ENCODE measurements at regions not wholly inside any gene's neighbourhood (a gene's known extent, or its start where the extent isn't known, plus 50 kb on each side); places are given as distances from the start of the nearest gene placed in this dataset.

DNA sequence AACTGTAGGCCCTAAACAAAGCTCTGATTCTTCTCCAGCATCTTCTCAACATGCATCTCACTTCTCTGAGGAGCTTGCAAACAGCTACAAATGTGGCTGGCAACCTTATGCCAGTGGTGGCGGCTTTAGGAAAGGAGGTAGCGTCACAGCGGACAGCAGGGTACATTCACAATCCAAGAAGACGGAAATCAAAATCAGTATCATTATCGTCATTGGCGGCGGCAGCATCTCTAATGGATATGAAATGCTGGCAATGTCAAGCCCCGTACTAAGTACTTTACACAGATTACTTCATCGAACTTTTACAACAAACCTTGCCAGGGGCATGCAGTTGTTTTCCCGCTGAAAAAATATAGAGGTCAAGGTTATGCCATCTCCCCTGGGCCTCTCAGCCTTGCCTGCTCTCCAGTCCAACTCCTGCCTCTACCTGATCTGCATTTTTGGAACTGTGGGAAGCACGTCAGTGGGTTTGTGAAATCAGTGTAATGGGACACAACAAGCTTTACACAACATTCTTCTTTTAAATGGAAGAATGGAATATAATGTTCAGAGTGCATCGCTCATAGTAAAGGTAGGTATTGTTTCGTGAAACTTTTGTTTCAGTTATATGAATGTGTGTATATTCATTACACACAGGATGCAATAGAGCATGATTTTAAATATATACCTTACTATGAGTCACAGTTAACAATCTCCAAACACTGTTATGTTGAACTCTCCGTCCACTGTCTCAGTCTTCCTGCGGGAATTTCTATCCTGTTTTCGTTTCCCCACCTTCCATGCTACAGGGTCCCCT lies 152.9 kb downstream of the TTC32 start:
- no peak for TF ChIP-seq POLR2A (IDR thresholded peaks at IDR 0.05)
- TF ChIP-seq, protein P1, sequence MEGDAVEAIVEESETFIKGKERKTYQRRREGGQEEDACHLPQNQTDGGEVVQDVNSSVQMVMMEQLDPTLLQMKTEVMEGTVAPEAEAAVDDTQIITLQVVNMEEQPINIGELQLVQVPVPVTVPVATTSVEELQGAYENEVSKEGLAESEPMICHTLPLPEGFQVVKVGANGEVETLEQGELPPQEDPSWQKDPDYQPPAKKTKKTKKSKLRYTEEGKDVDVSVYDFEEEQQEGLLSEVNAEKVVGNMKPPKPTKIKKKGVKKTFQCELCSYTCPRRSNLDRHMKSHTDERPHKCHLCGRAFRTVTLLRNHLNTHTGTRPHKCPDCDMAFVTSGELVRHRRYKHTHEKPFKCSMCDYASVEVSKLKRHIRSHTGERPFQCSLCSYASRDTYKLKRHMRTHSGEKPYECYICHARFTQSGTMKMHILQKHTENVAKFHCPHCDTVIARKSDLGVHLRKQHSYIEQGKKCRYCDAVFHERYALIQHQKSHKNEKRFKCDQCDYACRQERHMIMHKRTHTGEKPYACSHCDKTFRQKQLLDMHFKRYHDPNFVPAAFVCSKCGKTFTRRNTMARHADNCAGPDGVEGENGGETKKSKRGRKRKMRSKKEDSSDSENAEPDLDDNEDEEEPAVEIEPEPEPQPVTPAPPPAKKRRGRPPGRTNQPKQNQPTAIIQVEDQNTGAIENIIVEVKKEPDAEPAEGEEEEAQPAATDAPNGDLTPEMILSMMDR (IDR thresholded peaks at IDR 0.05 in 8 of 11, conservative IDR thresholded peaks at IDR 0.05 in 3 of 11) = no peak
